ENCODE measurements at regions not wholly inside any gene's neighbourhood (a gene's known extent, or its start where the extent isn't known, plus 50 kb on each side); places are given as distances from the start of the nearest gene placed in this dataset.

- TF ChIP-seq CTCF (IDR thresholded peaks at IDR 0.05) (no peak), POLR2A (IDR thresholded peaks at IDR 0.05) (no peak), POLR2AphosphoS5 (IDR thresholded peaks at IDR 0.05) (no peak), EP300 (IDR thresholded peaks at IDR 0.05) (no peak)
Measured at GRCh38 chr2:67216103-67216502, 181.0 kb upstream of the ETAA1 start.
